Neural cell (in vitro differentiated cells): ENCODE measurements at regions not wholly inside any gene's neighbourhood (a gene's known extent, or its start where the extent isn't known, plus 50 kb on each side); places are given as distances from the start of the nearest gene placed in this dataset.

Experiments
- H2AFZ ChIP-seq: fragments of 200-600, 300-800 bp; sonication (generic), shearing (Covaris generic); 2 replicates; pipeline ENCODE4 v1.6.0; 2014; ENCODE audit warnings: low read depth, mild to moderate bottlenecking, antibody characterized with exemption, low read length, moderate library complexity
- H3F3A ChIP-seq: fragments of 200-600 bp; shearing (Covaris generic); 2 replicates; pipeline ENCODE4 v1.6.1; 2016; ENCODE audit warnings: mild to moderate bottlenecking, moderate library complexity, mixed read lengths, antibody characterized with exemption, low read length; ENCODE audit not compliant: insufficient read depth, poor library complexity, severe bottlenecking
- H3K27ac ChIP-seq: fragments of 200-600, 300-800 bp; sonication (generic), shearing (Covaris generic); 2 replicates; pipeline ENCODE4 v1.5.1; 2014; ENCODE audit warnings: mild to moderate bottlenecking, low read length, moderate library complexity
- H3K27me3 ChIP-seq: fragments of 300-800, 200-600 bp; sonication (generic), shearing (Covaris generic); 2 replicates; pipeline ENCODE4 v1.6.0; 2014; ENCODE audit warnings: mild to moderate bottlenecking, low read depth, low read length, moderate library complexity; ENCODE audit not compliant: insufficient read depth
- H3K36me3 ChIP-seq: fragments of 300-800, 200-600 bp; sonication (generic), shearing (Covaris generic); 2 replicates; pipeline ENCODE4 v1.5.1; 2014; ENCODE audit warnings: mild to moderate bottlenecking, antibody characterized with exemption, low read length, moderate library complexity; ENCODE audit not compliant: insufficient read depth
- H3K4me2 ChIP-seq: fragments of 300-800, 200-600 bp; sonication (generic), shearing (Covaris generic); 2 replicates; pipeline ENCODE4 v1.6.0; 2014; ENCODE audit warnings: mild to moderate bottlenecking, low read length
- H3K4me3 ChIP-seq: fragments of 300-800, 200-600 bp; sonication (generic), shearing (Covaris generic); 2 replicates; pipeline ENCODE4 v1.5.1; 2014; ENCODE audit warnings: mild to moderate bottlenecking, low read length, moderate library complexity
- H3K79me2 ChIP-seq: fragments of 200-600 bp; shearing (Covaris generic); replicated peaks from 2 replicates; pipeline ENCODE4 v1.6.0; 2014; ENCODE audit warnings: mild to moderate bottlenecking, low read length, moderate library complexity; ENCODE audit not compliant: insufficient read depth
- H3K9ac ChIP-seq: fragments of 300-800, 200-600 bp; sonication (generic), shearing (Covaris generic); 2 replicates; pipeline ENCODE4 v1.6.1; 2016; ENCODE audit warnings: mild to moderate bottlenecking, low read length, mixed read lengths
- H3K9me2 ChIP-seq: fragments of 200-600 bp; shearing (Covaris generic); 2 replicates; pipeline ENCODE4 v1.6.1; 2016; ENCODE audit warnings: mild to moderate bottlenecking, low read length, mixed read lengths; ENCODE audit not compliant: insufficient read depth
- H3K9me3 ChIP-seq: fragments of 200-600, 300-800 bp; sonication (generic), shearing (Covaris generic); 2 replicates; pipeline ENCODE4 v1.6.1; 2016; ENCODE audit warnings: mild to moderate bottlenecking, mixed run types, low read length, moderate library complexity, mixed read lengths
- H4K20me1 ChIP-seq: fragments of 200-600 bp; shearing (Covaris generic); 2 replicates; pipeline ENCODE4 v1.6.1; 2016; ENCODE audit warnings: mild to moderate bottlenecking, mixed run types; ENCODE audit not compliant: insufficient read depth
- EP300 ChIP-seq: fragments of 450-650 bp; conservative IDR thresholded peaks from 2 replicates; pipeline ENCODE4 v1.6.1; 2014; ENCODE audit warnings: antibody characterized with exemption, mild to moderate bottlenecking, moderate library complexity; ENCODE audit not compliant: poor library complexity, severe bottlenecking
- EZH2 ChIP-seq: fragments of 200-600, 300-800 bp; shearing (Covaris generic), sonication (generic); IDR thresholded peaks from 2 replicates; pipeline ENCODE4 v1.6.1; 2014; ENCODE audit warnings: antibody characterized with exemption, low read length, borderline replicate concordance, mild to moderate bottlenecking; ENCODE audit not compliant: insufficient read depth, poor library complexity, severe bottlenecking
- MXI1 ChIP-seq: fragments of 450-650 bp; conservative IDR thresholded peaks from 2 replicates; pipeline ENCODE4 v1.6.1; 2014; ENCODE audit warnings: antibody characterized with exemption, mild to moderate bottlenecking; ENCODE audit not compliant: poor library complexity, severe bottlenecking
- POLR2AphosphoS5 ChIP-seq: IDR thresholded peaks from 2 replicates; pipeline ENCODE4 v1.6.1; 2012
- RAD21 ChIP-seq: fragments of 450-650 bp; conservative IDR thresholded peaks from 2 replicates; pipeline ENCODE4 v1.6.1; 2014; ENCODE audit warnings: antibody characterized with exemption, mild to moderate bottlenecking, moderate library complexity
- REST ChIP-seq: IDR thresholded peaks from 2 replicates; pipeline ENCODE4 v1.6.1; 2012; ENCODE audit warnings: borderline replicate concordance
- SMC3 ChIP-seq: fragments of 450-650 bp; conservative IDR thresholded peaks from 2 replicates; pipeline ENCODE4 v1.6.1; 2014; ENCODE audit warnings: antibody characterized with exemption, mild to moderate bottlenecking, moderate library complexity; ENCODE audit not compliant: poor library complexity
- TAF1 ChIP-seq: IDR thresholded peaks from 2 replicates; pipeline ENCODE4 v1.6.1; 2012; ENCODE audit warnings: low read depth
- TF ChIP-seq, protein P1 (sequence below): fragments of 450-650 bp; IDR thresholded peaks from 2 replicates; pipeline ENCODE4 v1.5.1; 2014; ENCODE audit warnings: antibody characterized with exemption, mild to moderate bottlenecking, moderate library complexity; ENCODE audit not compliant: poor library complexity, severe bottlenecking

DNA sequence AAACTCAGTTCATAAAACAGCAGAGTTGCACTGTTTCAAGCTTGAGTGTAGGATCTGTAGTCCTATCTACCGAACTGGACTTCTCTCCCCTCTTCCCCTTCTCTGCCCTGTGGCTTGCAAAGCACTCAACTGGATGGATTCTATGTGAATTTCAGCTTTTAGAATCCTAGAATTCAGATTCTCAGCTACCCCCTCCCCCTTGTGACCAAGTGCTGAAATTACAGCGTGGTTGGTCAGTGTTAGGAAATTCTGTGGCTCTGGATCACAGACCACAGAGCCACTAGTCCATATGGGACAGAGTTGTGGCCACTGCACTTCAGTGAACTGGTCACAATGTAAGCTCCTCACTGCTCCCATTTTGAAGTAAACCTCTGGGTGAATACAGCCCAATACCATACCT lies 64.6 kb upstream of the TRPC5 start:
- Histone ChIP-seq H3F3A (no peaks in the 10 kb centered on the region), H3K9me2 (no peaks in the 10 kb centered on the region), H3K4me2 (no peak overlapping the region), H4K20me1 (no peaks in the 10 kb centered on the region), H3K4me3 (no peak overlapping the region), H3K9me3 (no peaks in the 10 kb centered on the region), H3K36me3 (no peaks in the 10 kb centered on the region), H3K27ac (no peak overlapping the region), H3K27me3 (no peaks in the 10 kb centered on the region), H3K79me2 (no peaks in the 10 kb centered on the region), H2AFZ (no peak overlapping the region), H3K9ac (no peak overlapping the region)
- TF ChIP-seq TAF1: no peak
- TF ChIP-seq POLR2AphosphoS5: no peak
- TF ChIP-seq, protein P1, sequence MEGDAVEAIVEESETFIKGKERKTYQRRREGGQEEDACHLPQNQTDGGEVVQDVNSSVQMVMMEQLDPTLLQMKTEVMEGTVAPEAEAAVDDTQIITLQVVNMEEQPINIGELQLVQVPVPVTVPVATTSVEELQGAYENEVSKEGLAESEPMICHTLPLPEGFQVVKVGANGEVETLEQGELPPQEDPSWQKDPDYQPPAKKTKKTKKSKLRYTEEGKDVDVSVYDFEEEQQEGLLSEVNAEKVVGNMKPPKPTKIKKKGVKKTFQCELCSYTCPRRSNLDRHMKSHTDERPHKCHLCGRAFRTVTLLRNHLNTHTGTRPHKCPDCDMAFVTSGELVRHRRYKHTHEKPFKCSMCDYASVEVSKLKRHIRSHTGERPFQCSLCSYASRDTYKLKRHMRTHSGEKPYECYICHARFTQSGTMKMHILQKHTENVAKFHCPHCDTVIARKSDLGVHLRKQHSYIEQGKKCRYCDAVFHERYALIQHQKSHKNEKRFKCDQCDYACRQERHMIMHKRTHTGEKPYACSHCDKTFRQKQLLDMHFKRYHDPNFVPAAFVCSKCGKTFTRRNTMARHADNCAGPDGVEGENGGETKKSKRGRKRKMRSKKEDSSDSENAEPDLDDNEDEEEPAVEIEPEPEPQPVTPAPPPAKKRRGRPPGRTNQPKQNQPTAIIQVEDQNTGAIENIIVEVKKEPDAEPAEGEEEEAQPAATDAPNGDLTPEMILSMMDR: no peak
- no peak for TF ChIP-seq EP300
- TF ChIP-seq EZH2: no peak
- no peak for TF ChIP-seq MXI1
- no peak for TF ChIP-seq RAD21
- TF ChIP-seq SMC3: no peak

DNA sequence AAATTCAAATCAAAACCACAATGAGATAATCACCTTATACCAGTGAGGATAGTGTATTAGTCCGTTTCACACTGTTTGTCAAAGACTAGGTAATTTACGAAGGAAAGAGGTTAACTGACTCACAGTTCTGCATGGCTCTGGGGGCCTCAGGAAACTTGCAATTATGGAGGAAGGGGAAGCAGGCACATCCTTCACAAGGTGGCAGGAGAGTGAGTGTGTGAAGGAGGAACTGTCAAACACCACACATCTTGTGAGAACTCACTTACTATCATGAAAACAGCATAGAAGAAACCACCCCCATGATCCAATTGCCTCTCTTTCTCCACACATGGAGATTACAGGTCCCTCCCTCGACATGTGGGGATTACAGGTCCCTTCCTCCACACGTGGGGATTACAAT lies 54.7 kb upstream of the TRPC5 start:
- no peak overlapping the region for H3K27ac ChIP-seq
- no peaks in the 10 kb centered on the region for H4K20me1 ChIP-seq
- no peak overlapping the region for H2AFZ ChIP-seq
- H3K4me3 ChIP-seq: no peak overlapping the region
- TF ChIP-seq SMC3: no peak
- no peak for TF ChIP-seq EP300
- TF ChIP-seq REST: no peak
- TF ChIP-seq TAF1: no peak
- no peak for TF ChIP-seq EZH2
- TF ChIP-seq MXI1: no peak
- TF ChIP-seq, protein P1: no peak
- no peak for TF ChIP-seq POLR2AphosphoS5
- no peak for TF ChIP-seq RAD21
- H3K27me3 ChIP-seq: no peaks in the 10 kb centered on the region
- H3K9ac ChIP-seq: no peak overlapping the region
- H3K9me2 ChIP-seq: no peaks in the 10 kb centered on the region
- H3K9me3 ChIP-seq: no peaks in the 10 kb centered on the region
- no peaks in the 10 kb centered on the region for H3K79me2 ChIP-seq
- H3K4me2 ChIP-seq: no peak overlapping the region
- no peaks in the 10 kb centered on the region for H3K36me3 ChIP-seq
- no peaks in the 10 kb centered on the region for H3F3A ChIP-seq
